ENCODE measurements at regions not wholly inside any gene's neighbourhood (a gene's known extent, or its start where the extent isn't known, plus 50 kb on each side); places are given as distances from the start of the nearest gene placed in this dataset.

DNA sequence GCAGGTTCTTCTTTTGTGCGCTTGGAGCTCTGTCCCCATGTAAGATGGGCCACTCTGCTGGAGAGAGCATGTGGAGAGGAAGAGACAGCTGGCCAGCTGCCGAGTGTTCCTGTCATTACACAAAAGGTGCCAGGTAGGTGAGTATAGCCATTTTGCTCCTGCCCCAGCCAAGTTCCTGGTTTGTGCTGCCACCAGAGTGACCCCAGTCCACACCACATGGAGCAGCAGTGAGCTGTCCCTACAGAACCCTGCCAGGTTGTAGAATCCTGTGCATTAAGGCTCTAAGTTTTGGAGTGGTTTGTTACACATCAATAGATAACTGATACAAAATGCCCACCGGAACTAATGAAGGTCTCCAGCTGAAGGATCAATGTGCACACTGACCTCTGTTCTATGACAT is 84.6 kb upstream of the GHITM start:
- H3K27me3 ChIP-seq (replicated peaks; ENCODE audit: control insufficient read depth, insufficient read depth, low read length): no peaks in the 10 kb centered on the region
- no peak for DNase-seq (ENCODE audit: extremely low read depth, insufficient read length)
- H3K4me3 ChIP-seq (replicated peaks; ENCODE audit: low read depth, low read length): no peak overlapping the region
- TF ChIP-seq, protein P1, sequence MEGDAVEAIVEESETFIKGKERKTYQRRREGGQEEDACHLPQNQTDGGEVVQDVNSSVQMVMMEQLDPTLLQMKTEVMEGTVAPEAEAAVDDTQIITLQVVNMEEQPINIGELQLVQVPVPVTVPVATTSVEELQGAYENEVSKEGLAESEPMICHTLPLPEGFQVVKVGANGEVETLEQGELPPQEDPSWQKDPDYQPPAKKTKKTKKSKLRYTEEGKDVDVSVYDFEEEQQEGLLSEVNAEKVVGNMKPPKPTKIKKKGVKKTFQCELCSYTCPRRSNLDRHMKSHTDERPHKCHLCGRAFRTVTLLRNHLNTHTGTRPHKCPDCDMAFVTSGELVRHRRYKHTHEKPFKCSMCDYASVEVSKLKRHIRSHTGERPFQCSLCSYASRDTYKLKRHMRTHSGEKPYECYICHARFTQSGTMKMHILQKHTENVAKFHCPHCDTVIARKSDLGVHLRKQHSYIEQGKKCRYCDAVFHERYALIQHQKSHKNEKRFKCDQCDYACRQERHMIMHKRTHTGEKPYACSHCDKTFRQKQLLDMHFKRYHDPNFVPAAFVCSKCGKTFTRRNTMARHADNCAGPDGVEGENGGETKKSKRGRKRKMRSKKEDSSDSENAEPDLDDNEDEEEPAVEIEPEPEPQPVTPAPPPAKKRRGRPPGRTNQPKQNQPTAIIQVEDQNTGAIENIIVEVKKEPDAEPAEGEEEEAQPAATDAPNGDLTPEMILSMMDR (IDR thresholded peaks at IDR 0.05; ENCODE audit: insufficient read depth, low read length, poor library complexity, severe bottlenecking): peak; percentile 21
- H3K36me3 ChIP-seq (ENCODE audit: control insufficient read depth, insufficient read depth, low read length): no peaks in the 10 kb centered on the region

DNA sequence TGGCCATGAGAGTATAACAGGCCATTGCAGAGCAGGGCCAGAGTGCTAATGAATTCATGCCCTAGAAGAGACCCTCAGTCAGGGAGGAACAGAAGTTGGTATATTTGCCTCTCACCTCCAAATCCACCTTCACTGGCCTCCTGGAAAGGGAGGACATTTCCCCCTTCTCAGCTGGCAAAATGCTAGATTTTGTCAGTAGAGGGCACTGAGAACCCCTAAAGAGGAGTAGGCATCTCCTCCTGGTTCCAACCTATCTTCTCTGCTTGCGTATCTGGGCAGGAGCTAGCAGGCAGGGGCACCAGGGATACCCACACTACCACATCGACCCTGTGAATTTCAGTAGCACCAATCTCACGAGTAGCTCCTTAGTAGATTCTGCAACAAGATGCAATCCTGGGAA is 79.8 kb upstream of the GHITM start:
- H3K4me3 ChIP-seq (replicated peaks; ENCODE audit: low read depth, low read length): no peak overlapping the region
- DNase-seq (ENCODE audit: extremely low read depth, insufficient read length): no peak
- TF ChIP-seq, protein P1 (IDR thresholded peaks at IDR 0.05; ENCODE audit: insufficient read depth, low read length, poor library complexity, severe bottlenecking): peak; percentile 23

DNA sequence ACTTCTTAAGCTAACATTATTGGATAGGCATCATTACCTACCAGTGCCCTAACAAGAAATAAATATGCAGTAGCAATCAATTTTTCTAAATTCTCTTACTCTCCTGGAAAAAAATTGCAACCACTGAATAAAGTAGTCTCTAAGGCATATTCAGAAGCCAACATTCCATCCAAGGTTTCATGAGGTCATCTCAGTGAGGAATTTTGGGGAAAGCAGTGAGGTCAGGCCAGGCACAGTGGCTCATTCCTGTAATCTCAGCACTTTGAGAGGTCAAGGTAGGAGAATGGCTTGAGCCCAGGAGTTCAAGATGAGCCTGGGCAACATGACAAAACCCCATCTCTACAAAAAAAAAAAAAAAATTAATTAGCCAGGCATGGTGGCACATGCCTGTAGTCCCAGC is 75.9 kb upstream of the GHITM start:
- no peak overlapping the region for H3K4me3 ChIP-seq (replicated peaks; ENCODE audit: low read depth, low read length)
- no peaks in the 10 kb centered on the region for H3K36me3 ChIP-seq (ENCODE audit: control insufficient read depth, insufficient read depth, low read length)
- TF ChIP-seq, protein P1 (IDR thresholded peaks at IDR 0.05; ENCODE audit: insufficient read depth, low read length, poor library complexity, severe bottlenecking): no peak
- H3K27me3 ChIP-seq (replicated peaks; ENCODE audit: control insufficient read depth, insufficient read depth, low read length): no peaks in the 10 kb centered on the region; the same call in 1 of the 2 replicates
- DNase-seq (ENCODE audit: extremely low read depth, insufficient read length): no peak

More for the DNA sequence above, 79.8 kb upstream of the GHITM start:
- no peaks in the 10 kb centered on the region; the same call in 1 of the 2 replicates for H3K27me3 ChIP-seq (replicated peaks; ENCODE audit: control insufficient read depth, insufficient read depth, low read length)
- H3K36me3 ChIP-seq (ENCODE audit: control insufficient read depth, insufficient read depth, low read length): no peaks in the 10 kb centered on the region

DNA sequence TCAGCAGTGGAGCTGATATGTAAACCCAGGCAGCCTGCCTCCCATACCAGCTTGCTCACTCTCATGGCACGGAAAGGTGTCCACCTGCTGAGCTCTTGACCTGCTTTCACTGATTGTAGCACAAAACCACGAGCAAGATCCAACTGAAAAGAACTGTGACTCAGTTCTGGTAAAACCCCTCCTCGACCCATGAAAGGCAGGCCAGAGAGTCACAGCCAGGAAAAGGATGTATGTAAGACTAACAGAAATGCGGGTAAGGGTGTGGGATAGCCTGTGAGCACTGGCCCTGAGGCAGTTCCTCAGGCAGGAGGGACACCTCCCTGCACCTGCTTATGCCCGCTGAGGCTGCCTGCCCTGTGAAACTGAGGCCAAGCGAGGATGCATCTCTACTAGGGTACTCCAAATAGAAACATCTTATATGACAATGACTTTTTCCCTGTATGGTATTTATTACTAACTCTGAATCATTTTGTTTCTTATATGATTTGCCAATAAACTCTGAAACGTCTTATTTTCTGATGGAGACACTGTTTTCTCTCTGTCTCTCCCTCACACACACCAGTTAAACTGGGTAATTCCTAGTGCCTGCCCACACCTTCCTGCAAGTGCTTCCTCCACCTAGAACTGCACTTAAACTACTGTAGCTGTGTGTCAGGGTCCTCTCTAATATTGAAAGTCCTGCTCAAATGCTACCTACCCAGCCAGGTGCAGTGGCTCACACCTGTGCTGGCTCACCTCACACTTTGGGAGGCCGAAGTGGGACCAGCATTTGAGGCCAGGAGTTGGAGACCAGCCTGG is 73.3 kb upstream of the GHITM start:
- DNase-seq (ENCODE audit: extremely low read depth, insufficient read length): no peak
- no peak overlapping the region for H3K4me3 ChIP-seq (replicated peaks; ENCODE audit: low read depth, low read length)
- H3K27me3 ChIP-seq (replicated peaks; ENCODE audit: control insufficient read depth, insufficient read depth, low read length): no peaks in the 10 kb centered on the region; the same call in 1 of the 2 replicates
- H3K36me3 ChIP-seq (ENCODE audit: control insufficient read depth, insufficient read depth, low read length): no peaks in the 10 kb centered on the region
- TF ChIP-seq, protein P1 (IDR thresholded peaks at IDR 0.05; ENCODE audit: insufficient read depth, low read length, poor library complexity, severe bottlenecking): no peak

DNA sequence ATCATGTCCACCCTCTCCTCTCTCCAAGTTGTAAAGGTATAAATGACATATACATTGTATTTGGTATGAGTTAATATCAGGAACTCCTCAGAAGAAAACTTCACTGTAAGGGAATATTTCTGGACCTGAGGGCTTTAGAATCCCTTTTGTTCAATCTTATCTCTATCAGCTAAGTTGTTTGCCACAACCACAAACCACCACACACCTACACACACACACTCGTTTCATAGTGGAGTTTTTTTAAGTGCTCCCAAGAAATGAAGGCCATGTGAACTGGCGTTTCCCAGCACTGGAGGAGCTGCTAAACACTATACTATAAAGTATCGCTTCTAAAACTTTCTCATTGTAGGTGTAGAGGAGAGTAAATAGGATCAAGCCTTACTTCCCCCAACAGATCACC is 64.8 kb upstream of the GHITM start:
- Histone ChIP-seq H3K4me3 (replicated peaks; ENCODE audit: low read depth, low read length) (no peak overlapping the region), H3K27me3 (replicated peaks; ENCODE audit: control insufficient read depth, insufficient read depth, low read length) (no peaks in the 10 kb centered on the region), H3K36me3 (ENCODE audit: control insufficient read depth, insufficient read depth, low read length) (no peaks in the 10 kb centered on the region)
- DNase-seq (ENCODE audit: extremely low read depth, insufficient read length): no peak
- TF ChIP-seq, protein P1 (IDR thresholded peaks at IDR 0.05; ENCODE audit: insufficient read depth, low read length, poor library complexity, severe bottlenecking): no peak

Measured in GM06990 (cell line).